ENCODE measurements at regions not wholly inside any gene's neighbourhood (a gene's known extent, or its start where the extent isn't known, plus 50 kb on each side); places are given as distances from the start of the nearest gene placed in this dataset.

DNA sequence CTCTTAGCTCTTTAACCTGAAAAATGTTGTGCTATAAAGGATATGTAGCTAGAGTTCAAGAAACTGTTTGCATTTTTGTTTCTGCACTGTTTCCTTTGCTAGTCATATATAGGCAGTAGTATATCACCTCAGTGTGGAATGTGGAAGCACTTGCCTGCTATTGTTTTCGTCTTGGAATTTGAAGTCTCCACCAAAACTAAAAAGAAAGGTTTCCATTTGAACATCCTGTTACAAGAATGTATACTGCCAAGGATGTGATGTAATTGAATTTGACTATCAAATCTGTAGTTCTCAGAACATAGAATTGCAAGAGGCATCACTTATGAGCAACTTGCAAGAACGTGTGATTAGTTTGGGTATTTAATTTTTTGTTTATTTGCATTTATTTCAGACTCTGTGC lies 51.1 kb upstream of the MEOX2 start:
- no peak for FAIRE-seq

Data from endometrium (tissue), 2 donors.